GM13977 (cell line): ENCODE measurements at regions not wholly inside any gene's neighbourhood (a gene's known extent, or its start where the extent isn't known, plus 50 kb on each side); places are given as distances from the start of the nearest gene placed in this dataset.
"Not testable (repeated sequence)": the region's sequence is repeated elsewhere in the genome, so short reads cannot be mapped to it uniquely, and the experiment has no call there.

Experiments
- DNase-seq: peaks from one replicate; pipeline ENCODE4 v3.0.0; 2012; ENCODE audit warnings: low spot score
- CTCF ChIP-seq: IDR thresholded peaks from 2 replicates; pipeline ENCODE4 v1.5.1; 2012; ENCODE audit warnings: mild to moderate bottlenecking, control low read depth; ENCODE audit not compliant: insufficient read depth; ENCODE audit errors: extremely low read depth, missing control alignments
- in situ Hi-C: fragments of 300-500 bp; cut with MboI; formaldehyde crosslinking; loops from one replicate; pipeline ENCODE4 v1.12.0; 2022; ENCODE audit warnings: low sequenced_read_pairs, low pct_unique_long_range_greater_than_20kb, mixed read lengths, inconsistent platforms; ENCODE audit not compliant: unreplicated experiment

GRCh38 chr6:76584121-76584520 lies 511.7 kb upstream of the IMPG1 start:
- in situ Hi-C loops, result no loop called here
- no peak for DNase-seq

DNA sequence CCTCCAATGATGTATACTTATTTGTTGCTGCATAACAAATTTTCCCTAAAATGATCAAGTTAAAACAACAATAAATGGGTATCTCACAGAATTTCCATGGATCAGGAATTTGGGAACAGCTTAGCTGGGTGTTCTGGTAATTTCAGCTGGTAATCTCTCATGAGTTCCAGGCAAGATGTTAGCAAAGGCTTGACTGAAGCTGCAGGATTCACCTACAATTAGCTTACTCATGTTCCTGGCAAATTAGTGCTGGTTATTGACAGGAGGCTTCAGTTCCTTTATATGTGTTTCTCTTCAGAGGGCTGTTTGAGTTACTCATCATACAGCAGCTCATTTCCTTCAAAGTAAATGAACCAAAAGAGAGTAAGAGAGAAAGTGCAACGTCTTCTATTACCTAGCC lies 506.3 kb upstream of the IMPG1 start:
- DNase-seq, result no peak
- in situ Hi-C loops, result no loop called here
- TF ChIP-seq CTCF, result no peak

More at GRCh38 chr6:76584121-76584520, 511.7 kb upstream of the IMPG1 start:
- TF ChIP-seq CTCF, result no peak

DNA sequence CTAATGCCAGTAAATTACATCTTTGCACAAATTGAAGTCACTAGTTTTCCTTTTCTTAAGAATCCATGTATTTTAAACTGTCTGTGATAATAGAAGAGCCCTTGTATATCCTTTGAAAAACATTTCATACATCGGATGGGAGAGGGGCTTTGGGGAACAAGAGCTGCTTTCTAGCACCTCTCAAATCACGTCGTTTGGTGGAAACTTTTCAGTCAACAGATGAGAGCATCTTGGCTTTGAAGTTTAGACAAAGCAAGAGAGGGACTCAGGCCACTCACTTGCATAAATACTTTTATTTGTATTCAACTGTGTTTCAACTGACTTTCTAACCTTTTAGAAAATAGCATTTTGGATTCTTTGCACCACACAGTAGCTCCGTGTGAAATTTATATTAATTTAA lies 502.3 kb upstream of the IMPG1 start:
- no peak for DNase-seq
- no peak for TF ChIP-seq CTCF
- in situ Hi-C loops, result no loop called here

DNA sequence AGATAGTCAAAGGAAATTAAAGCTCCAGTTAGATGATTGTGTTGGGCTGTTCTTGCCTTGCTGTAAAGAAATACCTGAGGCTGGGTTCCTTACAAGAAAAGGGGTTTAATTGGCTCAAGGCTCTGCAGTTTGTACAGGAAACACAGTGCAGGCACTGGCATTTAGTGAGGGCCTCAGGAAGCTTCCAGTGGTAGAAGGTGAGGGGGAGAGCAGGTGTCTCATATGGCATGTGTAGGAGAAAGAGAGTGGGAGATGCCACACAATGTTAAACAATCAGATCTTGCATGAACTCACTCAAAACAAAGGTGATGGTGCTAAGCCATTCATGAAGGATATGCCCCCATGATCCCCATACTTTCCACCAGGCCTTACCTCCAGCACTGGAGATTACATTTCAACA lies 493.5 kb upstream of the IMPG1 start:
- no peak for TF ChIP-seq CTCF
- in situ Hi-C loops, result no loop called here

DNA sequence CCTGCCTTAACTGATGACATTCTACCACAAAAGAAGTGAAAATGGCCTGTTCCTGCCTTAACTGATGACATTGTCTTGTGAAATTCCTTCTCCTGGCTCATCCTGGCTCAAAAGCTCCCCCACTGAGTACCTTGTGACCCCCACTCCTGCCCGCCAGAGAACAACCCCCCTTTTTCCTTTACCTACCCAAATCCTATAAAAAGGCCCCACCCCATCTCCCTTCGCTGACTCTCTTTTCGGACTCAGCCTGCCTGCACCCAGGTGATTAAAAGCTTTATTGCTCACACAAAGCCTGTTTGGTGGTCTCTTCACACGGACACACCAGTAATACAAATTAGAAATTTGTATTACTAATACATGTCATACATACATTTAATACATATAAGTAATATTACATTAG lies 489.9 kb upstream of the IMPG1 start:
- DNase-seq, in situ Hi-C loops: not testable (repeated sequence)

More for the DNA sequence above, 493.5 kb upstream of the IMPG1 start:
- no peak for DNase-seq

DNA sequence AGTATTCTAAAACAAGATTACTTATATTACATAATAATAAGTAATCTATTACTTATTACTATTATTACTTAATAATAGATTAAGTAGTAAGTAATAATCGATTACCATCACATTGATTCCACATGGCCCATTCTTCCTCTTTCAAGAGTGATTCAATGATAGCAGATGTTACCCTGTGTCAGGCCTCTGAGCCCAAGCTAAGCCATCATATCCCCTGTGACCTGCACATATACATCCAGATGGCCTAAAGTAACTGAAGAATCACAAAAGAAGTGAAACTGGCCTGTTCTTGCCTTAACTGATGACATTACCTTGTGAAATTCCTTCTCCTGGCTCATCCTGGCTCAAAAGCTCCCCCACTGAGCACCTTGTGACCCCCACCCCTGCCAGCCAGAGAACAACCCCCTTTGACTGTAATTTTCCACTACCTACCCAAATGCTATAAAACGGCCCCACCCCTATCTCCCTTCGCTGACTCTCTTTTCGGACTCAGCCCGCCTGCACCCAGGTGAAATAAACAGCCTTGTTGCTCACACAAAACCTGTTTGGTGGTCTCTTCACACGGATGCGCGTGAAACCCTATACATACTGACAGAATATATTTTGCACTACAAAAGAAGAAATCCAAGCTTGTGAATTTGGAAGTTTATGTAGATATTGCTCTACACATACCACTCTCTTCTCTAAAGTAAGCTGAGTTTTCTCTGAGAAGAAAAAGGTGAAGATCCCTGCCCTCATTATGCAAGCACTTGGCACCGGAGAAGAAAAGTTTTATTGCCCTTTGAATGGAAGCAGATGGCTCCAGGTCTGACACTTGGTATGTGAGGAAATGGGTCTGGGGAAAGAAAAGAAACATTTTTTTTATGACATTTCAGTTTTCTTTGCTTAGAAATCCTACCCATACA lies 488.6 kb upstream of the IMPG1 start:
- DNase-seq, in situ Hi-C loops: not testable (repeated sequence)

DNA sequence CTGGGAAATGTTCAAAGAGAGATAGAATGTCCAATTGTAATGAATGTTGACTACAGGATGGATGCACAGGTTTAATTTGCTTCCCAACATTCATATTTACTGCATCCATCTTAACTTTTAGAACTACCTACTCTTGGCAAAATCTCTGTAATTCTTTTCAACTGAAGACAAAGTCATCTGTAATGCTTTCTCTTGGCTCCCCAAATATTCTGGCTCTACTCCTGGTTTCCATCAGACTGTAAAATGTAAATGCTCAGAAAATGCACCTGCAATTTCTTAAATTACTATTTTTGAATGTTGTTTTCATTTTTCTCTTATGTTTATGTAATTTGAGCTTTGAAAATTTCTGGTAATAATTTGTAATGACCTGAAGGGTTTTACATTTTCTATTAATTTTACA lies 480.8 kb upstream of the IMPG1 start:
- in situ Hi-C loops, result no loop called here
- DNase-seq, result no peak
- TF ChIP-seq CTCF, result no peak
